ENCODE measurements at regions not wholly inside any gene's neighbourhood (a gene's known extent, or its start where the extent isn't known, plus 50 kb on each side); places are given as distances from the start of the nearest gene placed in this dataset.
A peak's percentile ranks its signal among the peaks of the same experiment; 100 is the strongest.

- H3K4me3 ChIP-seq (ENCODE audit: low read depth, low read length), result no peak overlapping the region
- TF ChIP-seq CTCF (IDR thresholded peaks at IDR 0.05; ENCODE audit: low read depth, low read length), result no peak
- in situ Hi-C loops (cut with HindIII; ENCODE audit: low sequenced_read_pairs), result no loop called here
- DNase-seq (ENCODE audit: low read depth, low spot score), result peak; percentile 17
Observed at GRCh38 chr2:12824778-12825379, 108.1 kb downstream of the TRIB2 start.

- DNase-seq (ENCODE audit: low read depth, low spot score), result no peak
- no peak for TF ChIP-seq CTCF (IDR thresholded peaks at IDR 0.05; ENCODE audit: low read depth, low read length)
- in situ Hi-C loops (cut with HindIII; ENCODE audit: low sequenced_read_pairs), result no loop called here
- no peak overlapping the region for H3K4me3 ChIP-seq (ENCODE audit: low read depth, low read length)
Observed at GRCh38 chr2:12826781-12827180, 110.0 kb downstream of the TRIB2 start.

- H3K4me3 ChIP-seq (ENCODE audit: low read depth, low read length), result no peak overlapping the region
- TF ChIP-seq CTCF (IDR thresholded peaks at IDR 0.05; ENCODE audit: low read depth, low read length), result no peak
- in situ Hi-C loops (cut with HindIII; ENCODE audit: low sequenced_read_pairs), result no loop called here
- no peak for DNase-seq (ENCODE audit: low read depth, low spot score)
Observed at GRCh38 chr2:12827721-12828120, 111.0 kb downstream of the TRIB2 start.

GRCh38 chr2:12828980-12829379, 112.2 kb downstream of the TRIB2 start:
- TF ChIP-seq CTCF (IDR thresholded peaks at IDR 0.05; ENCODE audit: low read depth, low read length), result no peak
- no peak for DNase-seq (ENCODE audit: low read depth, low spot score)
- in situ Hi-C loops (cut with HindIII; ENCODE audit: low sequenced_read_pairs), result no loop called here
- no peak overlapping the region for H3K4me3 ChIP-seq (ENCODE audit: low read depth, low read length)

- H3K4me3 ChIP-seq (ENCODE audit: low read depth, low read length), result no peak overlapping the region
- in situ Hi-C loops (cut with HindIII; ENCODE audit: low sequenced_read_pairs), result no loop called here
- no peak for DNase-seq (ENCODE audit: low read depth, low spot score)
- no peak for TF ChIP-seq CTCF (IDR thresholded peaks at IDR 0.05; ENCODE audit: low read depth, low read length)
Observed at GRCh38 chr2:12831016-12831415, 114.3 kb downstream of the TRIB2 start.

- no peak for TF ChIP-seq CTCF (IDR thresholded peaks at IDR 0.05; ENCODE audit: low read depth, low read length)
- no peak overlapping the region for H3K4me3 ChIP-seq (ENCODE audit: low read depth, low read length)
- no peak for DNase-seq (ENCODE audit: low read depth, low spot score)
- in situ Hi-C loops (cut with HindIII; ENCODE audit: low sequenced_read_pairs), result no loop called here
Observed at GRCh38 chr2:12834239-12834638, 117.5 kb downstream of the TRIB2 start.

GRCh38 chr2:12835733-12836132, 119.0 kb downstream of the TRIB2 start:
- H3K4me3 ChIP-seq (ENCODE audit: low read depth, low read length), result no peak overlapping the region
- no peak for TF ChIP-seq CTCF (IDR thresholded peaks at IDR 0.05; ENCODE audit: low read depth, low read length)
- DNase-seq (ENCODE audit: low read depth, low spot score), result no peak
- in situ Hi-C loops (cut with HindIII; ENCODE audit: low sequenced_read_pairs), result no loop called here

Measured in astrocyte of the spinal cord (primary cell).